SW 1271 (cell line): ENCODE measurements at regions not wholly inside any gene's neighbourhood (a gene's known extent, or its start where the extent isn't known, plus 50 kb on each side); places are given as distances from the start of the nearest gene placed in this dataset.
"Not testable (repeated sequence)": the region's sequence is repeated elsewhere in the genome, so short reads cannot be mapped to it uniquely, and the experiment has no call there.

ENCODE experiments used
- DNase-seq, 2 experiments: peaks; one replicate each; lab custom pipeline; 2025; lab: John Stamatoyannopoulos, UW

GRCh38 chr1:201639391-201639790 is 100.5 kb downstream of the NAV1 start:
- no peak for DNase-seq

- DNase-seq, result no peak
Observed at GRCh38 chr1:201639826-201640225, 100.9 kb downstream of the NAV1 start.

GRCh38 chr1:201640624-201641023 is 101.7 kb downstream of the NAV1 start:
- no peak for DNase-seq

GRCh38 chr1:201641524-201642253 is 102.8 kb downstream of the NAV1 start:
- DNase-seq, result no peak

GRCh38 chr1:201643835-201644104 is 104.8 kb downstream of the NAV1 start:
- DNase-seq, result no peak

GRCh38 chr1:201644197-201644596 is 105.3 kb downstream of the NAV1 start:
- no peak for DNase-seq

- not testable (repeated sequence) for DNase-seq
Observed at GRCh38 chr1:201645000-201645399, 106.1 kb downstream of the NAV1 start.

GRCh38 chr1:201645956-201646355 is 107.0 kb downstream of the NAV1 start:
- DNase-seq, result no peak

- DNase-seq, result no peak
Observed at GRCh38 chr1:201646411-201647022, 107.6 kb downstream of the NAV1 start.

- no peak for DNase-seq
Observed at GRCh38 chr1:201647094-201647493, 108.2 kb downstream of the NAV1 start.

GRCh38 chr1:201647722-201648065 is 108.8 kb downstream of the NAV1 start:
- DNase-seq, result no peak

- no peak for DNase-seq
Observed at GRCh38 chr1:201648066-201648906, 109.4 kb downstream of the NAV1 start.

GRCh38 chr1:201648907-201649721 is 110.2 kb downstream of the NAV1 start:
- DNase-seq, result no peak

GRCh38 chr1:201649761-201650622 is 111.1 kb downstream of the NAV1 start:
- DNase-seq, result no peak

GRCh38 chr1:201650623-201650933 is 111.7 kb downstream of the NAV1 start:
- DNase-seq, result no peak

- no peak for DNase-seq
Observed at GRCh38 chr1:201652181-201652580, 113.3 kb downstream of the NAV1 start.

- DNase-seq, result no peak
Observed at GRCh38 chr1:201653233-201653632, 114.3 kb downstream of the NAV1 start.

- DNase-seq, result no peak
Observed at GRCh38 chr1:201653883-201654282, 115.0 kb downstream of the NAV1 start.

GRCh38 chr1:201655243-201655642 is 116.3 kb downstream of the NAV1 start:
- DNase-seq, result no peak

GRCh38 chr1:201655910-201656309 is 117.0 kb downstream of the NAV1 start:
- DNase-seq, result no peak

- DNase-seq, result no peak
Observed at GRCh38 chr1:201656311-201657032, 117.5 kb downstream of the NAV1 start.
